HEK293T (cell line): ENCODE measurements at regions not wholly inside any gene's neighbourhood (a gene's known extent, or its start where the extent isn't known, plus 50 kb on each side); places are given as distances from the start of the nearest gene placed in this dataset.

Source experiments
- ARNT ChIP-seq: fragments of 450-650 bp; IDR thresholded peaks from 2 replicates; pipeline ENCODE4 v1.6.1; 2017; ENCODE audit warnings: mild to moderate bottlenecking
- BHLHE40 ChIP-seq: fragments of 450-650 bp; IDR thresholded peaks from 2 replicates; pipeline ENCODE4 v1.6.1; 2016; ENCODE audit warnings: mild to moderate bottlenecking, moderate library complexity, borderline replicate concordance
- CTBP1 ChIP-seq: fragments of 450-650 bp; IDR thresholded peaks from 2 replicates; pipeline ENCODE4 v1.6.1; 2016; ENCODE audit warnings: borderline replicate concordance
- ELF4 ChIP-seq: fragments of 450-650 bp; IDR thresholded peaks from 2 replicates; pipeline ENCODE4 v1.6.1; 2017; ENCODE audit warnings: antibody characterized with exemption
- FOXA1 ChIP-seq: fragments of 450-650 bp; IDR thresholded peaks from 2 replicates; pipeline ENCODE4 v1.6.1; 2016; ENCODE audit warnings: mild to moderate bottlenecking
- FOXK2 ChIP-seq: fragments of 450-650 bp; IDR thresholded peaks from 2 replicates; pipeline ENCODE4 v1.6.1; 2016; ENCODE audit warnings: mild to moderate bottlenecking
- FOXM1 ChIP-seq: fragments of 450-650 bp; IDR thresholded peaks from 2 replicates; pipeline ENCODE4 v1.6.1; 2017; ENCODE audit warnings: mild to moderate bottlenecking, borderline replicate concordance
- HDGF ChIP-seq: fragments of 450-650 bp; IDR thresholded peaks from 2 replicates; pipeline ENCODE4 v1.6.1; 2017; ENCODE audit warnings: antibody characterized with exemption, borderline replicate concordance
- LEF1 ChIP-seq: fragments of 450-650 bp; IDR thresholded peaks from 2 replicates; pipeline ENCODE4 v1.6.1; 2017; ENCODE audit warnings: mild to moderate bottlenecking, borderline replicate concordance
- NFRKB ChIP-seq: fragments of 450-650 bp; IDR thresholded peaks from 2 replicates; pipeline ENCODE4 v1.6.1; 2016; ENCODE audit warnings: mild to moderate bottlenecking, moderate library complexity
- SP1 ChIP-seq: fragments of 450-650 bp; IDR thresholded peaks from 2 replicates; pipeline ENCODE4 v1.6.1; 2017
- TARDBP ChIP-seq: fragments of 450-650 bp; IDR thresholded peaks from 2 replicates; pipeline ENCODE4 v1.6.1; 2016
- ZNF384 ChIP-seq: fragments of 450-650 bp; IDR thresholded peaks from 2 replicates; pipeline ENCODE4 v1.6.1; 2016
- TF ChIP-seq, protein P1 (sequence below): fragments of 450-650 bp; IDR thresholded peaks from 2 replicates; pipeline ENCODE4 v1.6.1; 2016

- TF ChIP-seq ZNF384 (no peak), ELF4 (no peak), FOXK2 (no peak), SP1 (no peak), BHLHE40 (no peak), ARNT (no peak), CTBP1 (no peak), LEF1 (no peak), FOXM1 (no peak), HDGF (no peak), FOXA1 (no peak), NFRKB (no peak), TARDBP (no peak)
- TF ChIP-seq, protein P1, sequence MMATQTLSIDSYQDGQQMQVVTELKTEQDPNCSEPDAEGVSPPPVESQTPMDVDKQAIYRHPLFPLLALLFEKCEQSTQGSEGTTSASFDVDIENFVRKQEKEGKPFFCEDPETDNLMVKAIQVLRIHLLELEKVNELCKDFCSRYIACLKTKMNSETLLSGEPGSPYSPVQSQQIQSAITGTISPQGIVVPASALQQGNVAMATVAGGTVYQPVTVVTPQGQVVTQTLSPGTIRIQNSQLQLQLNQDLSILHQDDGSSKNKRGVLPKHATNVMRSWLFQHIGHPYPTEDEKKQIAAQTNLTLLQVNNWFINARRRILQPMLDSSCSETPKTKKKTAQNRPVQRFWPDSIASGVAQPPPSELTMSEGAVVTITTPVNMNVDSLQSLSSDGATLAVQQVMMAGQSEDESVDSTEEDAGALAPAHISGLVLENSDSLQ = no peak
These were observed 309.0 kb downstream of the TEX29 start for GRCh38 chr13:111629457-111629856.
